ENCODE measurements at regions not wholly inside any gene's neighbourhood (a gene's known extent, or its start where the extent isn't known, plus 50 kb on each side); places are given as distances from the start of the nearest gene placed in this dataset.

DNA sequence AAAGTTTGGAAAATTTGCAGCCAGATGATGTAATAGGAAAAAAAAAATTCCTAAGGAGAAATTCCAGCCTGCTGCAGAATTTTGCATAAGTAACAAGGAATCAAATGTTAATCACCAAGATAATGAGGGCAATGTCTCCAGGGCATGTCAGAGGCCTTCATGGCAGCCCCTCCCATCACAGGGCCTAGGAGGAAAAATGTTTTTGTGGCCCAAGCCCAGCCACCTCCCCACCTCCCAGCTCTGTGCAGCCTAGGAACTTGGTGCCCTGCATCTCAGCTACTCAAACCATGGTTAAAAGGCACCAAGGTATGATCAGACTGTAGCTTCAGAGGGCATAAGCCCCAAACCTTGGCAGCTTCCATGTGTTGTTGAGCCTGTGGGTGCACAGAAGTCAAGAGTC, 704.7 kb upstream of the ROBO1 start:
- no peak for TF ChIP-seq POLR2A (IDR thresholded peaks at IDR 0.05)
- TF ChIP-seq, protein P1, sequence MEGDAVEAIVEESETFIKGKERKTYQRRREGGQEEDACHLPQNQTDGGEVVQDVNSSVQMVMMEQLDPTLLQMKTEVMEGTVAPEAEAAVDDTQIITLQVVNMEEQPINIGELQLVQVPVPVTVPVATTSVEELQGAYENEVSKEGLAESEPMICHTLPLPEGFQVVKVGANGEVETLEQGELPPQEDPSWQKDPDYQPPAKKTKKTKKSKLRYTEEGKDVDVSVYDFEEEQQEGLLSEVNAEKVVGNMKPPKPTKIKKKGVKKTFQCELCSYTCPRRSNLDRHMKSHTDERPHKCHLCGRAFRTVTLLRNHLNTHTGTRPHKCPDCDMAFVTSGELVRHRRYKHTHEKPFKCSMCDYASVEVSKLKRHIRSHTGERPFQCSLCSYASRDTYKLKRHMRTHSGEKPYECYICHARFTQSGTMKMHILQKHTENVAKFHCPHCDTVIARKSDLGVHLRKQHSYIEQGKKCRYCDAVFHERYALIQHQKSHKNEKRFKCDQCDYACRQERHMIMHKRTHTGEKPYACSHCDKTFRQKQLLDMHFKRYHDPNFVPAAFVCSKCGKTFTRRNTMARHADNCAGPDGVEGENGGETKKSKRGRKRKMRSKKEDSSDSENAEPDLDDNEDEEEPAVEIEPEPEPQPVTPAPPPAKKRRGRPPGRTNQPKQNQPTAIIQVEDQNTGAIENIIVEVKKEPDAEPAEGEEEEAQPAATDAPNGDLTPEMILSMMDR (IDR thresholded peaks at IDR 0.05), result no peak
